AG04450 (cell line): ENCODE measurements at regions not wholly inside any gene's neighbourhood (a gene's known extent, or its start where the extent isn't known, plus 50 kb on each side); places are given as distances from the start of the nearest gene placed in this dataset. TPM values are rescaled to one million over a fixed set of nuclear protein-coding genes. Genes with fewer than 3 reads are reported as not detected.

Experiments
- CTCF ChIA-PET: fragments of 300-600, 350-600 bp; formaldehyde crosslinking; extraction: SDS; loops from one replicate; lab custom pipeline; 2022; ENCODE audit warnings: antibody characterized with exemption, inconsistent platforms; lab: Charles Lee
- POLR2A ChIA-PET: fragments of 350-600 bp; formaldehyde crosslinking; extraction: SDS; loops from one replicate; lab custom pipeline; 2021; ENCODE audit warnings: antibody characterized with exemption, inconsistent platforms; lab: Yijun Ruan, JAX
- DNase-seq: peaks from one replicate; pipeline ENCODE4 v3.0.0-alpha.2; 2011; ENCODE audit warnings: low read depth, low spot score
- H3K27ac ChIP-seq: one replicate; pipeline ENCODE4 v1.5.1; 2012; ENCODE audit warnings: low read depth, low read length, control low read depth
- H3K27me3 ChIP-seq: one replicate; pipeline ENCODE4 v1.6.0; 2012; ENCODE audit warnings: low read length; ENCODE audit not compliant: control insufficient read depth, insufficient read depth
- H3K4me3 ChIP-seq: 2 replicates; pipeline ENCODE4 v1.5.1; 2011; ENCODE audit warnings: mild to moderate bottlenecking, low read depth, low read length, control low read depth
- H3K9me3 ChIP-seq: 2 replicates; pipeline ENCODE4 v1.5.1; 2012; ENCODE audit warnings: low read length; ENCODE audit not compliant: control insufficient read depth, insufficient read depth
- small RNA-seq: library from RNA; depleted of rRNA; stranded (forward); fragments of <200 nt; gene quantifications from one replicate; pipeline ENCODE3, GENCODE V24; 2012; ENCODE audit warnings: low read depth; ENCODE audit not compliant: insufficient read length
- TF ChIP-seq, protein P1 (sequence below): IDR thresholded peaks from 2 replicates; pipeline ENCODE4 v1.5.1; 2011; ENCODE audit warnings: low read depth, low read length, control low read depth, inconsistent platforms

DNA sequence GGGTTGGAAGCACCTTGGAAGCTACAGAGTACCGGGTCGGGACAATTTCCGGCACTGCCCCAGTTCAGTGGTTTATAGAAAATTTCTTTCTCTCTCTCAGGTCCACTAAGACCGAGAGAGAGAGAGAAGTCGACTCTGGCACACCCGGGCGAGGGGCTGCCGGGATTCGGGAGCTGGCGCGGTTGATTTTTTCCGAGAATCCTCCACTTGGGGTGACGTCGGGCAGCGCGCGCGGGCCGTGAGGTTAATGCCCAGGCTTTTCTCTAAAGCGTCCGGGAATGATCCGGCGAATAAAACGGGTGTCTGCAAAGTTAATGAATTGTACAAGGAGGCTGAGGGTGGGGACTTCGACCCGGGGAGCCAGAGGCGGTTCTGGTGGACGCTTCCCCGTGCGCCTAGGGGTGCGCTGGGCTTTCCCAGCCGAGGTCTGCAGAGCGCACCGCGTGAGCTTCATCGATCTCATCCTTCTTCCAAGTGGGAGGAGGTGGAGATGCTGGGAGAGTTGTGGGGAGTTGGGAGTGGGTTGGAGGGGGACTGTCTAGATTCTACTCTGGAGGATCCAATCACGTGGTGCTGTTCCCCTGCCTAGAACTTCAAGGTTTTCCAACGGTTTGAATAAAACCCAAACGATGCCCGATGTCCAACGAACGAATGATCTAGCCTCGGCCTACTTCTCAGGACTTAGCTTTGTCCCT, 51.9 kb upstream of the TBX3 start:
- ChIA-PET CTCF (interaction anchor here (1.5 to 1.9 kb wide), 2 partner anchors 9 to 10 kb away, joined by 4 to 6 read pairs; no protein-coding TSS in a partner anchor), POLR2A (no interaction called here)
- H3K9me3 ChIP-seq: peaks cover 22% of the 10 kb centered on the region
- H3K27me3 ChIP-seq: no peaks in the 10 kb centered on the region
- H3K4me3 ChIP-seq: no peak overlapping the region
- TF ChIP-seq, protein P1, sequence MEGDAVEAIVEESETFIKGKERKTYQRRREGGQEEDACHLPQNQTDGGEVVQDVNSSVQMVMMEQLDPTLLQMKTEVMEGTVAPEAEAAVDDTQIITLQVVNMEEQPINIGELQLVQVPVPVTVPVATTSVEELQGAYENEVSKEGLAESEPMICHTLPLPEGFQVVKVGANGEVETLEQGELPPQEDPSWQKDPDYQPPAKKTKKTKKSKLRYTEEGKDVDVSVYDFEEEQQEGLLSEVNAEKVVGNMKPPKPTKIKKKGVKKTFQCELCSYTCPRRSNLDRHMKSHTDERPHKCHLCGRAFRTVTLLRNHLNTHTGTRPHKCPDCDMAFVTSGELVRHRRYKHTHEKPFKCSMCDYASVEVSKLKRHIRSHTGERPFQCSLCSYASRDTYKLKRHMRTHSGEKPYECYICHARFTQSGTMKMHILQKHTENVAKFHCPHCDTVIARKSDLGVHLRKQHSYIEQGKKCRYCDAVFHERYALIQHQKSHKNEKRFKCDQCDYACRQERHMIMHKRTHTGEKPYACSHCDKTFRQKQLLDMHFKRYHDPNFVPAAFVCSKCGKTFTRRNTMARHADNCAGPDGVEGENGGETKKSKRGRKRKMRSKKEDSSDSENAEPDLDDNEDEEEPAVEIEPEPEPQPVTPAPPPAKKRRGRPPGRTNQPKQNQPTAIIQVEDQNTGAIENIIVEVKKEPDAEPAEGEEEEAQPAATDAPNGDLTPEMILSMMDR: no peak
- no peak for DNase-seq
- H3K27ac ChIP-seq: no peak overlapping the region

- no peak for DNase-seq
- ChIA-PET CTCF (interaction anchor here (1.9 kb wide), 1 partner anchor 9 kb away, joined by 6 read pairs; no protein-coding TSS in a partner anchor), POLR2A (no interaction called here)
- H3K27ac ChIP-seq: no peak overlapping the region
- TF ChIP-seq, protein P1: no peak
- H3K4me3 ChIP-seq: no peak overlapping the region
- H3K27me3 ChIP-seq: no peaks in the 10 kb centered on the region
- H3K9me3 ChIP-seq: peaks cover 22% of the 10 kb centered on the region
Measured at GRCh38 chr12:114735011-114735410, 51.0 kb upstream of the TBX3 start.

DNA sequence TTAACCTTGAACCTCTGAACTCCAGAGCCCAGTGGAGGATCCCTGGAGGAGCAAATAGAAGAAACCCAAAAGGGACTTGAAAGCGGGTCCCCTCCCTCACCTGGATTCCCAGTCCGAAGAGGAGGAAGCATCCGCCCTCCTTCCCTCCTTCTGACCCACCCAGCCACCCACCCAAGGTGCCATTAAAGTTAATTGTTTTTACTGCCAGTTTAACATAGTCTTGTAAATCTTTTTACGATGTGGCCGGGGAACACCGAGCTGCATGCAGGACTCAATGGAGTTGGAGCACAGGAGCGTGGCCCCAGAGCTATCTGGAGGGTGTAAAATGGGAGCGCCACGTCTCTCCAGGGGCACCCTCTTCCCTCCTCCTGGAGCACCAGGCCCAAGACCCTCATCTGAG, 49.9 kb upstream of the TBX3 start:
- DNase-seq: no peak
- Histone ChIP-seq H3K27me3 (no peaks in the 10 kb centered on the region), H3K27ac (no peak overlapping the region), H3K4me3 (no peak overlapping the region), H3K9me3 (peaks cover 22% of the 10 kb centered on the region)
- ChIA-PET POLR2A (no interaction called here), CTCF (no interaction called here)
- TF ChIP-seq, protein P1: no peak

Small RNAs in the stretch of these regions (small RNA-seq; reads per million reads assigned to genes)
- gene AC009804.1 (not detected), gene RF00275 (not detected), gene RF00443 (not detected), gene RN7SL865P (not detected)
